Transverse colon (tissue), 3 donors: ENCODE measurements at regions not wholly inside any gene's neighbourhood (a gene's known extent, or its start where the extent isn't known, plus 50 kb on each side); places are given as distances from the start of the nearest gene placed in this dataset.

Source experiments
- EP300 ChIP-seq: sonication (generic); formaldehyde crosslinking; IDR thresholded peaks from one replicate; pipeline ENCODE4 v1.6.1; 2017; ENCODE audit warnings: antibody characterized with exemption, low read depth
- POLR2A ChIP-seq: fragments of 450-650 bp; IDR thresholded peaks from one replicate; pipeline ENCODE4 v1.6.1; 2016; ENCODE audit warnings: antibody characterized with exemption, mild to moderate bottlenecking, moderate library complexity
- TF ChIP-seq, protein P1 (sequence below), 5 experiments: fragments of 200-600 bp in 3 of 5; fragments of 450-650 bp in 2 of 5; sonication (generic) in 3 of 5; IDR thresholded peaks; 1 replicate in 2 of 5; 2 replicates in 3 of 5; pipeline ENCODE4 v1.5.1; 2016 to 2017; ENCODE audit warnings: antibody characterized with exemption in 5 of 5, inconsistent platforms in 3 of 5, mild to moderate bottlenecking in 2 of 5, moderate library complexity in 1 of 5

DNA sequence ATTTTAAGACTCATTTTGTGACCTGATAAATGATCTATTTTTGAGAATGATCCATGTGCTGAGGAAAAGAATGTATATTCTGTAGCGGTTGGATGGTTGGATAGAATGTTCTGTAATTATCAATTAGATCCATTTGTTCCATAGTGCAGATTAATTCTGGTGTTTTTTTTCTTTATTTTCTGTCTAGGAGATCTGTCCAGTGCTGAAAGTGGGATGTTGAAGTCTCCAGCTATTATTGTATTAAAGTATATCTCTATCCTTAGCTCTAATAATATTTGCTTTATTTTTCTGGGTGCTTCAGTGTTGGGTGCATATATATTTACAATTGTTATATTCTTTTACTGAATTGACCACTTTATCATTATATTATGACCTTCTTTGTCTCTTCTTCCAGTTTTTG is 1344.9 kb upstream of the TENM3 start:
- no peak for TF ChIP-seq POLR2A
- TF ChIP-seq EP300: no peak
- TF ChIP-seq, protein P1, sequence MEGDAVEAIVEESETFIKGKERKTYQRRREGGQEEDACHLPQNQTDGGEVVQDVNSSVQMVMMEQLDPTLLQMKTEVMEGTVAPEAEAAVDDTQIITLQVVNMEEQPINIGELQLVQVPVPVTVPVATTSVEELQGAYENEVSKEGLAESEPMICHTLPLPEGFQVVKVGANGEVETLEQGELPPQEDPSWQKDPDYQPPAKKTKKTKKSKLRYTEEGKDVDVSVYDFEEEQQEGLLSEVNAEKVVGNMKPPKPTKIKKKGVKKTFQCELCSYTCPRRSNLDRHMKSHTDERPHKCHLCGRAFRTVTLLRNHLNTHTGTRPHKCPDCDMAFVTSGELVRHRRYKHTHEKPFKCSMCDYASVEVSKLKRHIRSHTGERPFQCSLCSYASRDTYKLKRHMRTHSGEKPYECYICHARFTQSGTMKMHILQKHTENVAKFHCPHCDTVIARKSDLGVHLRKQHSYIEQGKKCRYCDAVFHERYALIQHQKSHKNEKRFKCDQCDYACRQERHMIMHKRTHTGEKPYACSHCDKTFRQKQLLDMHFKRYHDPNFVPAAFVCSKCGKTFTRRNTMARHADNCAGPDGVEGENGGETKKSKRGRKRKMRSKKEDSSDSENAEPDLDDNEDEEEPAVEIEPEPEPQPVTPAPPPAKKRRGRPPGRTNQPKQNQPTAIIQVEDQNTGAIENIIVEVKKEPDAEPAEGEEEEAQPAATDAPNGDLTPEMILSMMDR (IDR thresholded peaks at IDR 0.05): no peak
